ENCODE measurements at regions not wholly inside any gene's neighbourhood (a gene's known extent, or its start where the extent isn't known, plus 50 kb on each side); places are given as distances from the start of the nearest gene placed in this dataset.
"Not testable (repeated sequence)": the region's sequence is repeated elsewhere in the genome, so short reads cannot be mapped to it uniquely, and the experiment has no call there.

GRCh38 chr3:74921676-74922075, 307.2 kb upstream of the CNTN3 start:
- no peak for DNase-seq (ENCODE audit: low spot score)

- DNase-seq (ENCODE audit: low spot score): no peak
These were observed 306.4 kb upstream of the CNTN3 start for GRCh38 chr3:74920721-74921350.

- DNase-seq (ENCODE audit: low spot score): no peak
These were observed 302.2 kb upstream of the CNTN3 start for GRCh38 chr3:74916696-74917095.

GRCh38 chr3:74906181-74906580, 291.7 kb upstream of the CNTN3 start:
- no peak for DNase-seq (ENCODE audit: low spot score)

GRCh38 chr3:74905478-74905877, 291.0 kb upstream of the CNTN3 start:
- no peak for DNase-seq (ENCODE audit: low spot score)

GRCh38 chr3:74904646-74905045, 290.2 kb upstream of the CNTN3 start:
- DNase-seq (ENCODE audit: low spot score): no peak

- not testable (repeated sequence) for DNase-seq (ENCODE audit: low spot score)
These were observed 285.5 kb upstream of the CNTN3 start for GRCh38 chr3:74899796-74900516.

GRCh38 chr3:74897006-74897405, 282.5 kb upstream of the CNTN3 start:
- DNase-seq (ENCODE audit: low spot score): peak; percentile 13

GRCh38 chr3:74891312-74891711, 276.9 kb upstream of the CNTN3 start:
- no peak for DNase-seq (ENCODE audit: low spot score)

- peak; percentile 12 for DNase-seq (ENCODE audit: low spot score)
These were observed 269.2 kb upstream of the CNTN3 start for GRCh38 chr3:74883690-74884089.

GRCh38 chr3:74883222-74883621, 268.8 kb upstream of the CNTN3 start:
- DNase-seq (ENCODE audit: low spot score): no peak

GRCh38 chr3:74880237-74880636, 265.8 kb upstream of the CNTN3 start:
- DNase-seq (ENCODE audit: low spot score): no peak

- DNase-seq (ENCODE audit: low spot score): no peak
These were observed 252.0 kb upstream of the CNTN3 start for GRCh38 chr3:74866357-74867030.

GRCh38 chr3:74862476-74862875, 248.0 kb upstream of the CNTN3 start:
- no peak for DNase-seq (ENCODE audit: low spot score)

GRCh38 chr3:74861211-74861610, 246.8 kb upstream of the CNTN3 start:
- no peak for DNase-seq (ENCODE audit: low spot score)

- no peak for DNase-seq (ENCODE audit: low spot score)
These were observed 243.6 kb upstream of the CNTN3 start for GRCh38 chr3:74858086-74858485.

GRCh38 chr3:74850381-74850780, 235.9 kb upstream of the CNTN3 start:
- no peak for DNase-seq (ENCODE audit: low spot score)

GRCh38 chr3:74847093-74847492, 232.6 kb upstream of the CNTN3 start:
- DNase-seq (ENCODE audit: low spot score): no peak

- no peak for DNase-seq (ENCODE audit: low spot score)
These were observed 230.6 kb upstream of the CNTN3 start for GRCh38 chr3:74845081-74845480.

- no peak for DNase-seq (ENCODE audit: low spot score)
These were observed 230.0 kb upstream of the CNTN3 start for GRCh38 chr3:74844428-74844827.

GRCh38 chr3:74842649-74843048, 228.2 kb upstream of the CNTN3 start:
- DNase-seq (ENCODE audit: low spot score): no peak

- DNase-seq (ENCODE audit: low spot score): no peak
These were observed 227.7 kb upstream of the CNTN3 start for GRCh38 chr3:74842141-74842540.

- no peak for DNase-seq (ENCODE audit: low spot score)
These were observed 225.1 kb upstream of the CNTN3 start for GRCh38 chr3:74839566-74839965.
